Thyroid gland (tissue), 4 donors: ENCODE measurements at regions not wholly inside any gene's neighbourhood (a gene's known extent, or its start where the extent isn't known, plus 50 kb on each side); places are given as distances from the start of the nearest gene placed in this dataset.

Source experiments
- POLR2A ChIP-seq, 2 donors: fragments of 450-650 bp; IDR thresholded peaks; one replicate each; pipeline ENCODE4 v1.6.1; 2017; ENCODE audit warnings: antibody characterized with exemption in 2 of 2, mild to moderate bottlenecking in 2 of 2, moderate library complexity in 1 of 2
- TF ChIP-seq, protein P1 (sequence below), 6 experiments: fragments of 200-600 bp in 3 of 6; fragments of 450-650 bp in 3 of 6; sonication (generic) in 3 of 6; IDR thresholded peaks; one replicate each; pipeline ENCODE4 v1.5.1; 2016 to 2019; ENCODE audit warnings: antibody characterized with exemption in 6 of 6, mild to moderate bottlenecking in 2 of 6, inconsistent platforms in 1 of 6, moderate library complexity in 1 of 6

DNA sequence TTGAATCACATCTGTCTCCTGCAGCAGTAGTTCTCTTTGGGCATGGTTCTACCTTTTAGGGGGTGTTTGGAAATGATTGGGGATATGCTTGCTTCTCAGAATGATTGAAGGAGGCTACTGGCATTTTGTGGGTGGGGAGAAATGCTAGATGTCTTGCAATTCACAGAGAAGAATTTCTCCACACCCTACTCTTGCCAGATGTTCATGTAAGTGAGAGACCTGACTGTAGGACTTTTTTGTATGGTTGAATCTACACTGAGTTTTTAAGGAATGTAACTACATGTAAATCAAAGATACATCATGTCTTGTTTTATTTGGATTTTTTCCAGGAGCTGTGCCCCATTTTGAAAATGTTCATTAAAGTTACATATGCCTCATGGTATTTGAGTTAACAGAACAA is 311.9 kb downstream of the PRDM2 start:
- TF ChIP-seq, protein P1, sequence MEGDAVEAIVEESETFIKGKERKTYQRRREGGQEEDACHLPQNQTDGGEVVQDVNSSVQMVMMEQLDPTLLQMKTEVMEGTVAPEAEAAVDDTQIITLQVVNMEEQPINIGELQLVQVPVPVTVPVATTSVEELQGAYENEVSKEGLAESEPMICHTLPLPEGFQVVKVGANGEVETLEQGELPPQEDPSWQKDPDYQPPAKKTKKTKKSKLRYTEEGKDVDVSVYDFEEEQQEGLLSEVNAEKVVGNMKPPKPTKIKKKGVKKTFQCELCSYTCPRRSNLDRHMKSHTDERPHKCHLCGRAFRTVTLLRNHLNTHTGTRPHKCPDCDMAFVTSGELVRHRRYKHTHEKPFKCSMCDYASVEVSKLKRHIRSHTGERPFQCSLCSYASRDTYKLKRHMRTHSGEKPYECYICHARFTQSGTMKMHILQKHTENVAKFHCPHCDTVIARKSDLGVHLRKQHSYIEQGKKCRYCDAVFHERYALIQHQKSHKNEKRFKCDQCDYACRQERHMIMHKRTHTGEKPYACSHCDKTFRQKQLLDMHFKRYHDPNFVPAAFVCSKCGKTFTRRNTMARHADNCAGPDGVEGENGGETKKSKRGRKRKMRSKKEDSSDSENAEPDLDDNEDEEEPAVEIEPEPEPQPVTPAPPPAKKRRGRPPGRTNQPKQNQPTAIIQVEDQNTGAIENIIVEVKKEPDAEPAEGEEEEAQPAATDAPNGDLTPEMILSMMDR (IDR thresholded peaks at IDR 0.05) = no peak
- no peak for TF ChIP-seq POLR2A (IDR thresholded peaks at IDR 0.05)
